ENCODE measurements at regions not wholly inside any gene's neighbourhood (a gene's known extent, or its start where the extent isn't known, plus 50 kb on each side); places are given as distances from the start of the nearest gene placed in this dataset.

DNA sequence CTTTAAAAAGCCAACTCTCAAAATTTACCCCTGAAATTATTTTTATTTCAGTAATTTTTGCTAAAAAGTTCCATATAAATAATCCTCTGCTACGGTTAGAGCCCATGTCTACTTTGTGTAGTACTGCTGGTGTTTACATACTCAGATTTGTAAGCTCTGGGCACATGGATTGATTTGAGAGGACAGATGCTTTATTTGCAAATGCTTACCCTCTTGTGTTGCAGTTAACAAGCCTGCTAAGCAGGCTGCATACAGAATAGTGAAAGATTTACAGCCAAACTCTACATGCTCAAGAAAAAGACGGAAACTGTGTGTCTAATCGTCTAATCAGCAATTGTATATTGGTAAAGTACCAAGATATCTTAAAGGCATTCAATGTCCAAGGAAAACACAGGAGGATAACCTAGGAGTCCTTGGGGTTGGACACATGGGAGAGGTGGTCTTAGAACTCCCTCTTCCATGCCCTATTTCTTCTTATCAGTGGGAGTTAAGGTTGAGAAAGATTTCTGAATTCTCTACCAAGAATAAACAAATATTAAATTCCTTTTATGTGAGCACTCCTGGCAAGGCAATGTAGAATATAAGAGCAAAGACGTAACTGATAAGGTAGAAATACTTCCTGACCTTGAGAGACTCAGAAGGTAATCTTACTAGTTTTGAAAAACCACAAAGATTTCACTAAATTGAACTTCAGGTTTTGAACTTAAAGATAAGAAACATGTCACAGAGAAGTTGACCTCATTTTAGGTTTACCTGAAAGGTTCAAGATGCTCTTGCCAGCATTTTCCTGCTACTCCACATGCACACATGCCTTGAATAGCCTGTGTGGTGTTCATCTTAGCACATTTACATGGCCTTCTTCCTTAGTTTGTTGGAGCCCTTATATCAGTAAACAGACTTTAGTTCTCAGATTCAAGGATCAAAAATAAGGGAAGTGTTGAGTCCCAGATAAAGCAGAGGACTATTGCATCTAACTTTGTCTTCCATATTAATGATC lies 1216.5 kb downstream of the SORCS3 start:
- TF ChIP-seq, protein P1, sequence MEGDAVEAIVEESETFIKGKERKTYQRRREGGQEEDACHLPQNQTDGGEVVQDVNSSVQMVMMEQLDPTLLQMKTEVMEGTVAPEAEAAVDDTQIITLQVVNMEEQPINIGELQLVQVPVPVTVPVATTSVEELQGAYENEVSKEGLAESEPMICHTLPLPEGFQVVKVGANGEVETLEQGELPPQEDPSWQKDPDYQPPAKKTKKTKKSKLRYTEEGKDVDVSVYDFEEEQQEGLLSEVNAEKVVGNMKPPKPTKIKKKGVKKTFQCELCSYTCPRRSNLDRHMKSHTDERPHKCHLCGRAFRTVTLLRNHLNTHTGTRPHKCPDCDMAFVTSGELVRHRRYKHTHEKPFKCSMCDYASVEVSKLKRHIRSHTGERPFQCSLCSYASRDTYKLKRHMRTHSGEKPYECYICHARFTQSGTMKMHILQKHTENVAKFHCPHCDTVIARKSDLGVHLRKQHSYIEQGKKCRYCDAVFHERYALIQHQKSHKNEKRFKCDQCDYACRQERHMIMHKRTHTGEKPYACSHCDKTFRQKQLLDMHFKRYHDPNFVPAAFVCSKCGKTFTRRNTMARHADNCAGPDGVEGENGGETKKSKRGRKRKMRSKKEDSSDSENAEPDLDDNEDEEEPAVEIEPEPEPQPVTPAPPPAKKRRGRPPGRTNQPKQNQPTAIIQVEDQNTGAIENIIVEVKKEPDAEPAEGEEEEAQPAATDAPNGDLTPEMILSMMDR (IDR thresholded peaks at IDR 0.05): no peak
- TF ChIP-seq POLR2A (IDR thresholded peaks at IDR 0.05): no peak

Measured in adrenal gland (tissue), 5 donors.